Neuronal stem cell (in vitro differentiated cells): ENCODE measurements at regions not wholly inside any gene's neighbourhood (a gene's known extent, or its start where the extent isn't known, plus 50 kb on each side); places are given as distances from the start of the nearest gene placed in this dataset.

Source experiments
- DNase-seq: peaks from one replicate; pipeline ENCODE4 v3.0.0-alpha.2; 2013; ENCODE audit warnings: low spot score
- H2AFZ ChIP-seq: one replicate; pipeline ENCODE4 v1.6.1; 2013; ENCODE audit warnings: mild to moderate bottlenecking, low read length, inconsistent platforms
- H2AK5ac ChIP-seq: 2 replicates; pipeline ENCODE4 v1.6.1; 2013; ENCODE audit warnings: low read depth, mild to moderate bottlenecking, inconsistent platforms, low read length, moderate library complexity, mixed read lengths
- H2BK120ac ChIP-seq: 2 replicates; pipeline ENCODE4 v1.6.1; 2013; ENCODE audit warnings: low read depth, mild to moderate bottlenecking, inconsistent platforms, low read length, moderate library complexity, mixed read lengths
- H2BK12ac ChIP-seq: one replicate; pipeline ENCODE4 v1.6.1; 2013; ENCODE audit warnings: low read length, inconsistent platforms
- H2BK15ac ChIP-seq: 2 replicates; pipeline ENCODE4 v1.6.1; 2013; ENCODE audit warnings: mild to moderate bottlenecking, low read length, inconsistent platforms, mixed read lengths
- H2BK5ac ChIP-seq: one replicate; pipeline ENCODE4 v1.6.1; 2013; ENCODE audit warnings: inconsistent platforms, mild to moderate bottlenecking, low read length, moderate library complexity
- H3K14ac ChIP-seq: one replicate; pipeline ENCODE4 v1.6.1; 2013; ENCODE audit warnings: low read length, inconsistent platforms
- H3K18ac ChIP-seq: 2 replicates; pipeline ENCODE4 v1.6.1; 2013; ENCODE audit warnings: low read length, inconsistent platforms
- H3K23ac ChIP-seq: 2 replicates; pipeline ENCODE4 v1.6.1; 2013; ENCODE audit warnings: low read depth, mild to moderate bottlenecking, mixed read lengths, low read length, inconsistent platforms; ENCODE audit not compliant: poor library complexity
- H3K27ac ChIP-seq: replicated peaks from 3 replicates; pipeline ENCODE4 v1.5.1; 2013; ENCODE audit warnings: low read length, inconsistent platforms
- H3K27me3 ChIP-seq, 3 experiments: 2 replicates each; pipeline ENCODE4 v1.6.1; 2013; ENCODE audit warnings: low read length in 3 of 3, mild to moderate bottlenecking in 2 of 3, inconsistent platforms in 1 of 3, low read depth in 1 of 3, mixed read lengths in 1 of 3, moderate library complexity in 1 of 3; ENCODE audit not compliant: control insufficient read depth in 3 of 3, insufficient read depth in 3 of 3
- H3K36me3 ChIP-seq, 2 donors: replicated peaks in 1 of 2; 2 replicates each; pipeline ENCODE4 v1.6.1; 2013; ENCODE audit warnings: low read length in 2 of 2; ENCODE audit not compliant: control insufficient read depth in 2 of 2, insufficient read depth in 2 of 2
- H3K4ac ChIP-seq: 2 replicates; pipeline ENCODE4 v1.6.1; 2013; ENCODE audit warnings: inconsistent platforms, mild to moderate bottlenecking, low read length, moderate library complexity
- H3K4me1 ChIP-seq, 2 donors: 1 replicate in 1 of 2; 2 replicates in 1 of 2; pipeline ENCODE4 v1.6.1; 2013; ENCODE audit warnings: low read length in 2 of 2, low read depth in 1 of 2; ENCODE audit not compliant: control insufficient read depth in 2 of 2, insufficient read depth in 1 of 2
- H3K4me2 ChIP-seq: one replicate; pipeline ENCODE4 v1.6.1; 2013; ENCODE audit warnings: mild to moderate bottlenecking, low read length, inconsistent platforms; ENCODE audit not compliant: insufficient read depth, poor library complexity, severe bottlenecking
- H3K4me3 ChIP-seq, 2 donors: 2 replicates each; pipeline ENCODE4 v1.5.1; 2013; ENCODE audit warnings: low read length in 2 of 2, mild to moderate bottlenecking in 2 of 2, inconsistent platforms in 1 of 2, moderate library complexity in 1 of 2
- H3K79me1 ChIP-seq: one replicate; pipeline ENCODE4 v1.6.1; 2013; ENCODE audit warnings: low read depth, mild to moderate bottlenecking, inconsistent platforms, low read length, moderate library complexity
- H3K9ac ChIP-seq: one replicate; pipeline ENCODE4 v1.6.1; 2013; ENCODE audit warnings: mild to moderate bottlenecking, low read depth, low read length, inconsistent platforms; ENCODE audit not compliant: poor library complexity
- H3K9me3 ChIP-seq, 2 donors: replicated peaks in 1 of 2; 2 replicates each; pipeline versions ENCODE3 to v1.6.1; 2013; ENCODE audit warnings: low read length in 2 of 2, mild to moderate bottlenecking in 2 of 2, inconsistent platforms in 1 of 2, low read depth in 1 of 2, mixed read lengths in 1 of 2, moderate library complexity in 1 of 2; ENCODE audit not compliant: control insufficient read depth in 2 of 2, insufficient read depth in 1 of 2
- H4K8ac ChIP-seq: one replicate; pipeline ENCODE4 v1.6.1; 2013; ENCODE audit warnings: low read depth, mild to moderate bottlenecking, inconsistent platforms, low read length, moderate library complexity
- H4K91ac ChIP-seq: one replicate; pipeline ENCODE4 v1.6.1; 2013; ENCODE audit warnings: low read length, low read depth, mild to moderate bottlenecking, inconsistent platforms; ENCODE audit not compliant: poor library complexity
- WGBS, 2 donors: extraction: QIAGEN DNeasy Blood & Tissue Kit; methylation state at CpG; one replicate each; pipeline ENCODE4 v1.1.7; 2013; ENCODE audit warnings: missing lambda C conversion rate in 2 of 2, mixed read lengths in 1 of 2; ENCODE audit not compliant: insufficient read length in 2 of 2, insufficient replicate concordance in 1 of 2; ENCODE audit errors: extremely low coverage in 2 of 2; 5-methylcytosine and 5-hydroxymethylcytosine counted together

DNA sequence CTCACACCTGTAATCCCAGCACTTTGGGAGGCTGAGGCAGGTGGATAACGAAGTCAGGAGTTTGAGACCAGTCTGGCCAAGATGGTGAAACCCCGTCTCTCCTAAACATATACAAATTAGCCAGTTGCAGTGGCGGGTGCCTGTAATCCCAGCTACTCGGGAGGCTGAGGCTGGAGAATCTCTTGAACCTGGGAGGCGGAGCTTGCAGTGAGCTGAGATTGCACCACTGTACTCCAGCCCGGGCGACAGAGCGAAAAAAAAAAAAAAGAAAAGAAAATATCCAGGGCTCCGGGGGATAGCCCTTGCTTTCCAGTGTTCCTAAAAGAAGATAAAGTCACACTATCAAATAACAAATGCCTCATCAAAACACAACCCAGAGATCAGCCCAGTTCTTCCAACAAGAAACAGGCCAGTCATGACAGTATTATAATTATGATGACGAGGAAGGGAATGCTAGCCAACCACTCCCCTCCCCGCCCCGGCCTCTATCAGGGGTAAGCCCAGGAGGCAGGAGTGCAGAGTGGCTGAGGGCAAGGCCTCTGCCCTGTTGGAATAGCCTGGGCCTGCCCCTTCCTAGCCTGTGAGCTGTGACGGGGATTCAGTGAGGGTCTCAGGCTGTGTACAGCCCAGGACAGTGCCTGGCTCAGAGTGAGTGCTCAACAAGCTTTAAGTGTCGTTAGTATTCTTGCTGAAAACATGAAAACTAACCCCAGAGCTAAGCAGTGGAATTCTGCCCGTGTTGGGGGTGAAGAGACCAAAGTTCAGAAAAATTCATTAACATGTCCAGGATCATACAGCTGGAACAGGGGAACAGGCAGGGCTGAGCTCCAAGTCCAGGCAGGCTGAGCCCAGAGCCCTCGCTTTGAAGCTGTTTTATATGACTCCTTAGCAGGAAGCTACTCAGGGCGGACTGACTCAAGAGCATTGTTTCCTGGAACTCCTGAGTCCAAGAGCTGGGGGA is 54.3 kb downstream of the FAM241B start:
- peaks cover 0 to 32% (median 0%) of the 10 kb centered on the region in 3 experiments for H3K27me3 ChIP-seq
- H3K4me3 ChIP-seq = no peak overlapping the region

DNA sequence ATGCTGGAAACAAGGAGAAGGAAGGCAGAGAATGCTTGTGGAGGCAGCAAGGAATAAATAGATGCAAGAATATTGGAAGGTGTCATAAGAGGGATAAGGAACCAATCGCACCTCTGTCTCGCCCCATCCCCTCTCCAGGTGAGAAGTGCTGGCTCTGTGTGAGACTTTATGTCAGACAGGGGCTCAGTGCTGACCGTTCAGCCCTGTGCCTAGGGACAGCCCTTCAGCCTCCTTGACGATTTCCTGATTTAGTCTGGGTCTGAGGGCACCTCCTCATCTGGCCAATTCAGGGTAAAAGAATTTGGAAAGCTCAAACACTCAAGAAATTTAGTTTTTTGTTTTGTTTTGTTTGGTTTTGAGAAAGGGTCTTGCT is 54.9 kb downstream of the FAM241B start:
- no peak overlapping the region for H2BK5ac ChIP-seq
- H3K9me3 ChIP-seq = no peaks in the 10 kb centered on the region
- H4K91ac ChIP-seq = no peak overlapping the region
- H3K4me2 ChIP-seq = no peak overlapping the region
- no peak for DNase-seq
- H3K4me1 ChIP-seq = peaks cover 0 to 2% of the 10 kb centered on the region in 2 donors
- H3K27me3 ChIP-seq = peaks cover 0 to 31% (median 0%) of the 10 kb centered on the region in 3 experiments
- no peak overlapping the region for H2BK12ac ChIP-seq
- no peak overlapping the region for H3K27ac ChIP-seq
- no peaks in the 10 kb centered on the region for H3K79me1 ChIP-seq
- no peak overlapping the region for H2BK120ac ChIP-seq
- no peaks in the 10 kb centered on the region for H3K36me3 ChIP-seq
- no peak overlapping the region for H3K18ac ChIP-seq
- no peak overlapping the region for H3K23ac ChIP-seq
- H2AK5ac ChIP-seq = no peak overlapping the region
- WGBS, 2 donors = no CpG with 5 or more reads among the region's 4 CpGs
- no peak overlapping the region for H3K9ac ChIP-seq
- no peak overlapping the region for H2BK15ac ChIP-seq
- no peak overlapping the region for H2AFZ ChIP-seq
- H3K14ac ChIP-seq = no peak overlapping the region
- H3K4ac ChIP-seq = no peak overlapping the region
- H4K8ac ChIP-seq = no peak overlapping the region
- no peak overlapping the region for H3K4me3 ChIP-seq

More for the DNA sequence above, 54.3 kb downstream of the FAM241B start:
- Histone ChIP-seq H3K18ac (peak overlapping the region; percentile 72), H3K23ac (no peak overlapping the region), H2AFZ (no peak overlapping the region), H2BK15ac (no peak overlapping the region), H3K4me2 (no peak overlapping the region), H2AK5ac (no peak overlapping the region), H2BK12ac (no peak overlapping the region), H2BK5ac (no peak overlapping the region), H3K14ac (no peak overlapping the region), H4K8ac (no peak overlapping the region), H3K9me3 (no peaks in the 10 kb centered on the region), H3K9ac (no peak overlapping the region), H3K36me3 (no peaks in the 10 kb centered on the region), H3K4me1 (peaks cover 0 to 2% of the 10 kb centered on the region in 2 donors), H2BK120ac (no peak overlapping the region), H3K79me1 (no peaks in the 10 kb centered on the region), H3K4ac (no peak overlapping the region), H4K91ac (no peak overlapping the region), H3K27ac (no peak overlapping the region)
- no peak for DNase-seq
- no CpG with 5 or more reads among the region's 17 CpGs for WGBS, 2 donors

DNA sequence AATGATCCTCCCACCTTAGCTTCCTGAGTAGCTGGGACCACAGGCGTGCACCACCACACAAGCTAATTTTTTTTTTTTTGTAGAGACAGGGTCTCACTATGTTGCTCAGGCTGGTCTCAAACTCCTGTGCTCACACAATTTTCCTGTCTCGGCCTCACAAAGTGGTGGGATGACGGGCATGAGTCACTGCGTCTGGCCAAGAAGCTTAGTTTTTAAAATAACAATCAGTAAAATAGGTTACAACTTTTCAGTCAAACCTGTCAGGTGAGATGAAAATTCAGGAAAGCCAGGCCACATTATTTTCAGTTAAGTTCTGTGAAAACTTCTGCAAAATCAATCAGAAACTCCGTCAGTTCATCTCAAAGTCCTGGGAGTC is 55.4 kb downstream of the FAM241B start:
- no peak overlapping the region for H2AK5ac ChIP-seq
- DNase-seq = no peak
- H4K91ac ChIP-seq = no peak overlapping the region
- no CpG with 5 or more reads among the region's 5 CpGs for WGBS, 2 donors
- no peak overlapping the region for H3K18ac ChIP-seq
- H3K4ac ChIP-seq = no peak overlapping the region
- no peak overlapping the region for H4K8ac ChIP-seq
- no peak overlapping the region for H2BK12ac ChIP-seq
- H3K36me3 ChIP-seq = no peaks in the 10 kb centered on the region
- no peak overlapping the region for H2BK120ac ChIP-seq
- no peak overlapping the region for H3K4me2 ChIP-seq
- H3K23ac ChIP-seq = no peak overlapping the region
- H3K27ac ChIP-seq = no peak overlapping the region
- H3K14ac ChIP-seq = no peak overlapping the region
- H2AFZ ChIP-seq = no peak overlapping the region
- H3K79me1 ChIP-seq = no peaks in the 10 kb centered on the region
- H3K9ac ChIP-seq = no peak overlapping the region
- peaks cover 0 to 2% of the 10 kb centered on the region in 2 donors for H3K4me1 ChIP-seq
- peaks cover 0 to 30% (median 0%) of the 10 kb centered on the region in 3 experiments for H3K27me3 ChIP-seq
- H3K4me3 ChIP-seq = no peak overlapping the region
- H2BK5ac ChIP-seq = no peak overlapping the region
- no peaks in the 10 kb centered on the region for H3K9me3 ChIP-seq
- no peak overlapping the region for H2BK15ac ChIP-seq

DNA sequence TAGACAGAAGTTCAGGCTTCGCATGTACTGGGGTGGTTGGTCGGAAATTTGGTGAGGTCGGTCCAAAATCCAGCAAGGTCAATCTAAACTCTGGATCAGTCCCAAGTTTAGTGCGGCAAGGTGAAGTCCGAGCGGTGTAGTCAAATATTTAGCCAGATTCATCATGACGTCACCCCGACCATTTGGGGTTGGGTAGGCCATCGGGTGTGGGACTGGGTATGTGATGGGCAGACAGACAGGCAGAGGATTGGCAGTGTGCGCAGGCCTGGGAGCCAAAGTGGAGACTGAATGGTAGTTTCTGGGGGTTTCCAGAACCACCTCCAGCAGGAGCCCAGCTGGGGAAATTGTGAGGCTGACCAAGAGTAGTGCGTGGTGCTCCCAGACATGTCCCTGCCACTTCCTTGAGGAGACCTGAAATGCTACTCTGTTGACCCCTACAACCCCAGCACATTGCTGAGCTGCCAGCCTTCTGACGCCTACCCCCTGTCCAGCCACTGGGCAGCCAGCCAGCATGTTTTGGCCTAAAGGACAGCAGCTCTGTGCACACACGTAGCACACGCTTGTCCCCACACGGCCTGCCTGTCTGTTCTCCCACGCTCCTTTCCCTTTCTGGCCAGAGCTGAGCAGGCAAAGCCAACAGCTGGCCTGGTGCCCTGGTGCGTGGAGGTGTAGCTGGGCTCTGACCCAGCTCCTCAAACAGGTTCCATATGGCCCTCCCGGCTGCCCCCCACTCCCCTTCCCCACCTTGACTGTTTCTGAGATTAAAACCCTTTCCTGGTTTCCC is 55.9 kb downstream of the FAM241B start:
- Histone ChIP-seq H3K14ac (peak overlapping the region; percentile 32), H3K4me3 (no peak overlapping the region), H2BK5ac (no peak overlapping the region), H2AK5ac (no peak overlapping the region), H3K4me2 (no peak overlapping the region), H2AFZ (no peak overlapping the region), H4K91ac (no peak overlapping the region), H3K27ac (no peak overlapping the region), H3K36me3 (no peaks in the 10 kb centered on the region), H3K9ac (peak overlapping the region; percentile 25), H3K9me3 (no peaks in the 10 kb centered on the region), H2BK15ac (no peak overlapping the region), H3K4me1 (peaks cover 0 to 2% of the 10 kb centered on the region in 2 donors), H3K27me3 (peaks cover 0 to 26% (median 0%) of the 10 kb centered on the region in 3 experiments), H2BK12ac (no peak overlapping the region), H3K18ac (peak overlapping the region; percentile 82), H3K79me1 (no peaks in the 10 kb centered on the region), H2BK120ac (no peak overlapping the region), H4K8ac (no peak overlapping the region), H3K23ac (peak overlapping the region; percentile 30), H3K4ac (no peak overlapping the region)
- no peak for DNase-seq
- no CpG with 5 or more reads among the region's 18 CpGs for WGBS, 2 donors
